SK-N-MC (cell line): ENCODE measurements at regions not wholly inside any gene's neighbourhood (a gene's known extent, or its start where the extent isn't known, plus 50 kb on each side); places are given as distances from the start of the nearest gene placed in this dataset.

Experiments used
- EZH2 ChIP-seq: fragments of 200-600 bp; sonication (generic); IDR thresholded peaks from one replicate; pipeline ENCODE4 v1.6.1; 2017; ENCODE audit warnings: antibody characterized with exemption
- POLR2AphosphoS5 ChIP-seq: IDR thresholded peaks from 2 replicates; pipeline ENCODE4 v1.6.1; 2012; ENCODE audit warnings: mild to moderate bottlenecking, low read depth, low read length, borderline replicate concordance

DNA sequence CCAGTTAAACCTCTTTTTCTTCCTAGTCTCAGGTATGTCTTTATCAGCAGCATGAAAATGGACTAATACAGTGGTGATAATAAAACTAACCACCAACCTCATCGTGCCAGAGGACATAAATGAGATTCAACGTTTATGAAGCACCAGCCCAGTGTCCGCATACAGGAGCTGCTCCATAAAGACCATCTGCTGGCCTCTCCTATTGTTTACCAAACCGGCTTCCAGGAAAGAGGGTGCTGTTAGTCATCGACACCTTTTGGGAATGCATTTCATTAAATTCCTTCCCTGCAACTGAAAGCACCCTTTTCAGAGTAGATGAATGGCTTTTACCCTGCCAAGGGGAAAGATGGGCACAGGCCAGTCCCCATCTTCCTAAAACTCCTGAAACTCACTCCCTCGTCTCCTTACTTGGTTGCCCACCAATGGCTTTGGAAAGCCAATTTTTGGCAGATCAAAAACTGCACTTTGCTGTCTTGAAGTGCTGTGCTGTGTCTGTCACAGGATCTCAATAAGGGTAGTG is 122.1 kb downstream of the AQP9 start:
- TF ChIP-seq EZH2, result no peak
- TF ChIP-seq POLR2AphosphoS5, result no peak
